ENCODE measurements at regions not wholly inside any gene's neighbourhood (a gene's known extent, or its start where the extent isn't known, plus 50 kb on each side); places are given as distances from the start of the nearest gene placed in this dataset.

GRCh38 chr6:26300043-26300331 lies 65.0 kb upstream of the BTN3A2 start:
- Mint-ChIP-seq H3K27ac (no peak overlapping the region), H3K4me3 (no peak overlapping the region), H3K36me3 (ENCODE audit: low read depth) (no peaks in the 10 kb centered on the region), H3K9me3 (peaks cover 1% of the 10 kb centered on the region), H3K4me1 (ENCODE audit: low read depth) (peaks cover 44% of the 10 kb centered on the region), H3K27me3 (peaks cover 2% of the 10 kb centered on the region)
- ChIA-PET POLR2A (interaction anchor here (0.6 to 2.8 kb wide), 9 partner anchors 9 to 52 kb away, joined by 3 to 23 read pairs (median 4); a partner anchor contains a TSS), CTCF (interaction anchor here (1.6 kb wide), 1 partner anchor 22 kb away, joined by 3 read pairs; no protein-coding TSS in a partner anchor)
- no peak for DNase-seq
- TF ChIP-seq, protein P1, sequence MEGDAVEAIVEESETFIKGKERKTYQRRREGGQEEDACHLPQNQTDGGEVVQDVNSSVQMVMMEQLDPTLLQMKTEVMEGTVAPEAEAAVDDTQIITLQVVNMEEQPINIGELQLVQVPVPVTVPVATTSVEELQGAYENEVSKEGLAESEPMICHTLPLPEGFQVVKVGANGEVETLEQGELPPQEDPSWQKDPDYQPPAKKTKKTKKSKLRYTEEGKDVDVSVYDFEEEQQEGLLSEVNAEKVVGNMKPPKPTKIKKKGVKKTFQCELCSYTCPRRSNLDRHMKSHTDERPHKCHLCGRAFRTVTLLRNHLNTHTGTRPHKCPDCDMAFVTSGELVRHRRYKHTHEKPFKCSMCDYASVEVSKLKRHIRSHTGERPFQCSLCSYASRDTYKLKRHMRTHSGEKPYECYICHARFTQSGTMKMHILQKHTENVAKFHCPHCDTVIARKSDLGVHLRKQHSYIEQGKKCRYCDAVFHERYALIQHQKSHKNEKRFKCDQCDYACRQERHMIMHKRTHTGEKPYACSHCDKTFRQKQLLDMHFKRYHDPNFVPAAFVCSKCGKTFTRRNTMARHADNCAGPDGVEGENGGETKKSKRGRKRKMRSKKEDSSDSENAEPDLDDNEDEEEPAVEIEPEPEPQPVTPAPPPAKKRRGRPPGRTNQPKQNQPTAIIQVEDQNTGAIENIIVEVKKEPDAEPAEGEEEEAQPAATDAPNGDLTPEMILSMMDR (IDR thresholded peaks at IDR 0.05): no peak
- no peak for ATAC-seq
- intact Hi-C loops (cut with micrococcal nuclease): no loop called here

GRCh38 chr6:26300359-26300758 lies 64.6 kb upstream of the BTN3A2 start:
- peaks cover 47% of the 10 kb centered on the region for H3K4me1 Mint-ChIP-seq (ENCODE audit: low read depth)
- TF ChIP-seq, protein P1 (IDR thresholded peaks at IDR 0.05): no peak
- intact Hi-C loops (cut with micrococcal nuclease): no loop called here
- ChIA-PET CTCF (interaction anchor here (1.6 kb wide), 1 partner anchor 22 kb away, joined by 3 read pairs; no protein-coding TSS in a partner anchor), POLR2A (interaction anchor here (0.6 to 2.8 kb wide), 7 partner anchors 9 to 52 kb away, joined by 3 to 23 read pairs (median 4); a partner anchor contains a TSS)
- ATAC-seq (no peak), DNase-seq (no peak)
- peak overlapping the region; percentile 90 for H3K27ac Mint-ChIP-seq
- H3K36me3 Mint-ChIP-seq (ENCODE audit: low read depth): no peaks in the 10 kb centered on the region
- H3K4me3 Mint-ChIP-seq: peak overlapping the region; percentile 45
- H3K27me3 Mint-ChIP-seq: peaks cover 2% of the 10 kb centered on the region
- H3K9me3 Mint-ChIP-seq: peaks cover 1% of the 10 kb centered on the region

DNA sequence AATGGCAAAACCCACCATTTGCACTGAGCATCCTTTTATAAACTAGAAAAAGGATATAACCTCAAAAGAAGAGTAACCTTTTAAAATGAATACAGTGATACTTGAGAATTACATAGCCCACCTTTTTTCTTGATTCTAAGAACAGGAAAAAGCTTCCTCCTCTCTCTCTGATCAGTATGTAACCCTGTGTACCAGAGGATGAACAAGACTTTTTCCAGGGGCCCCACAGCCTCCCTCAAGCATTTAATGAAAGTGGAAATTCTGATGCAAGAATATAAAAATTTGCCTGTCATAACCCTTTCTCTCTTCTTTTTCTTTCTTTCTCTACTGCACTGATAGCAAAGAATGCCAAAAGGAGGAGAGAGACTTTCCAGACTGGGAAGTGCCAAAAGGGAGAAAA lies 64.2 kb upstream of the BTN3A2 start:
- intact Hi-C loops (cut with micrococcal nuclease): no loop called here
- Mint-ChIP-seq H3K4me1 (ENCODE audit: low read depth) (peaks cover 46% of the 10 kb centered on the region), H3K27me3 (no peaks in the 10 kb centered on the region), H3K4me3 (peak overlapping the region; percentile 45), H3K27ac (peak overlapping the region; percentile 90), H3K36me3 (ENCODE audit: low read depth) (no peaks in the 10 kb centered on the region), H3K9me3 (peaks cover 1% of the 10 kb centered on the region)
- TF ChIP-seq, protein P1 (IDR thresholded peaks at IDR 0.05): no peak
- peak; percentile 72 for DNase-seq
- peak; percentile 62 for ATAC-seq
- POLR2A ChIA-PET: interaction anchor here (0.9 to 2.8 kb wide), 4 partner anchors 9 to 50 kb away, joined by 4 to 23 read pairs (median 5); a partner anchor contains a TSS
- CTCF ChIA-PET: interaction anchor here (1.6 kb wide), 1 partner anchor 21 kb away, joined by 3 read pairs; no protein-coding TSS in a partner anchor

GRCh38 chr6:26301638-26302037 lies 63.4 kb upstream of the BTN3A2 start:
- Mint-ChIP-seq H3K4me3 (peak overlapping the region; percentile 18), H3K4me1 (ENCODE audit: low read depth) (peaks cover 44% of the 10 kb centered on the region), H3K27ac (peak overlapping the region; percentile 78), H3K27me3 (no peaks in the 10 kb centered on the region), H3K9me3 (peaks cover 1% of the 10 kb centered on the region), H3K36me3 (ENCODE audit: low read depth) (no peaks in the 10 kb centered on the region)
- peak; percentile 24 for ATAC-seq
- CTCF ChIA-PET: no interaction called here
- no peak for DNase-seq
- POLR2A ChIA-PET: interaction anchor here (1.7 to 2.8 kb wide), 2 partner anchors 16 to 29 kb away, joined by 6 to 23 read pairs; a partner anchor contains a TSS
- TF ChIP-seq, protein P1 (IDR thresholded peaks at IDR 0.05): no peak
- intact Hi-C loops (cut with micrococcal nuclease): no loop called here

DNA sequence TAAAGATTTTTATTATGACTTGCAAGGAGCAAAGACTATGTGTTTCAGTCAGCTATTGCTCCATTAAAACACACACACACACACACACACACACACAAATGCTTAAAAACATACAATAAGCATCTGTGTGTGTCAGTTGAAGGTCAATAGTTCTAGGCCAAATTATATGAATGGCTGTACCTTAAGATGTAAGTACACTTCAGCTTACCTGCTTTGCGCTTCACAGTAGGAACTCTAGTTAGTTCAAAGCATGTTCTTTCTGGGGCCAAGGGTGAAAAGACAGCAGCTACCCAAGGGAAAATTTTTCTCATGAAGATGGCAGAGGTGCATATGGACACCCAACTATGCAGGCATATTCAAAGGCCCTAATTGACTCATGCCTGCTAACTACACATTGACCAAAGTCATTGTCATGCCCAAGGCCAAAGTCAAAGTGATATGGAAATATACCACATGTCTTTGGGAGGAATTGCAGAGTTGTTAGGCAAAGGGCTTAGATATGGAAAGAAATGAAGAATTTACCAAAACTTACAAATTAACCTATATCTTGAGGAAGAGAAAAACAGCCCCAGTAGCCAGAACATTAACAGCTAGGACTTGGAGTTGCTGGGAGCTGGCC lies 61.9 kb upstream of the BTN3A2 start:
- no peak overlapping the region for H3K4me3 Mint-ChIP-seq
- intact Hi-C loops (cut with micrococcal nuclease): no loop called here
- DNase-seq: no peak
- POLR2A ChIA-PET: interaction anchor here (0.6 to 3.8 kb wide), 10 partner anchors 12 to 1590 kb away, joined by 3 to 19 read pairs (median 3); a partner anchor contains a TSS
- ATAC-seq: no peak
- no peaks in the 10 kb centered on the region for H3K36me3 Mint-ChIP-seq (ENCODE audit: low read depth)
- peaks cover 1% of the 10 kb centered on the region for H3K9me3 Mint-ChIP-seq
- CTCF ChIA-PET: no interaction called here
- H3K27ac Mint-ChIP-seq: peak overlapping the region; percentile 29
- TF ChIP-seq, protein P1 (IDR thresholded peaks at IDR 0.05): no peak
- H3K4me1 Mint-ChIP-seq (ENCODE audit: low read depth): peaks cover 47% of the 10 kb centered on the region
- no peaks in the 10 kb centered on the region for H3K27me3 Mint-ChIP-seq

Measured in activated CD8-positive, alpha-beta T cell treated with anti-CD3 and anti-CD28 coated beads for 36 hours (primary cell).